Mucosa of rectum (tissue), 2 donors: ENCODE measurements at regions not wholly inside any gene's neighbourhood (a gene's known extent, or its start where the extent isn't known, plus 50 kb on each side); places are given as distances from the start of the nearest gene placed in this dataset.

Experiments
- H3K27ac ChIP-seq, 2 donors: one replicate each; pipeline ENCODE4 v1.7.0; 2013; ENCODE audit warnings: inconsistent platforms in 2 of 2, low read depth in 2 of 2, low read length in 2 of 2
- H3K27me3 ChIP-seq, 2 donors: one replicate each; pipeline ENCODE4 v1.7.0; 2013; ENCODE audit warnings: low read length in 2 of 2; ENCODE audit not compliant: control insufficient read depth in 2 of 2, insufficient read depth in 2 of 2
- H3K36me3 ChIP-seq, 2 donors: one replicate each; pipeline ENCODE4 v1.7.0; 2013; ENCODE audit warnings: low read length in 2 of 2; ENCODE audit not compliant: control insufficient read depth in 2 of 2, insufficient read depth in 2 of 2
- H3K4me1 ChIP-seq, 2 donors: one replicate each; pipeline ENCODE4 v1.7.0; 2013; ENCODE audit warnings: low read length in 2 of 2, mild to moderate bottlenecking in 1 of 2; ENCODE audit not compliant: control insufficient read depth in 2 of 2, insufficient read depth in 2 of 2
- H3K4me3 ChIP-seq, 2 donors: one replicate each; pipeline ENCODE4 v1.7.0; 2013; ENCODE audit warnings: low read length in 2 of 2
- H3K9ac ChIP-seq, 2 donors: one replicate each; pipeline ENCODE4 v1.7.0; 2013; ENCODE audit warnings: low read length in 2 of 2, low read depth in 1 of 2, mild to moderate bottlenecking in 1 of 2
- H3K9me3 ChIP-seq, 2 donors: one replicate each; pipeline ENCODE4 v1.7.0; 2013; ENCODE audit warnings: low read length in 2 of 2; ENCODE audit not compliant: control insufficient read depth in 2 of 2
- donor health status: healthy.
- donor health status: Normal muscosa, but diverticular disease.

GRCh38 chr4:134337574-134337973 lies 136.0 kb upstream of the PABPC4L start:
- Histone ChIP-seq H3K27ac (no peak overlapping the region), H3K27me3 (no peaks in the 10 kb centered on the region), H3K9me3 (no peaks in the 10 kb centered on the region), H3K36me3 (no peaks in the 10 kb centered on the region), H3K4me1 (no peaks in the 10 kb centered on the region), H3K9ac (no peak overlapping the region), H3K4me3 (no peak overlapping the region)

- Histone ChIP-seq H3K4me3 (no peak overlapping the region), H3K9me3 (no peaks in the 10 kb centered on the region), H3K9ac (no peak overlapping the region), H3K27ac (no peak overlapping the region), H3K36me3 (no peaks in the 10 kb centered on the region), H3K4me1 (no peaks in the 10 kb centered on the region), H3K27me3 (no peaks in the 10 kb centered on the region)
Observed at GRCh38 chr4:134328741-134329140, 127.2 kb upstream of the PABPC4L start.

- H3K36me3 ChIP-seq = no peaks in the 10 kb centered on the region
- H3K27ac ChIP-seq = no peak overlapping the region
Observed at GRCh38 chr4:134327274-134328122, 125.9 kb upstream of the PABPC4L start.

GRCh38 chr4:134326866-134327265 lies 125.3 kb upstream of the PABPC4L start:
- H3K27me3 ChIP-seq = no peaks in the 10 kb centered on the region
- H3K9ac ChIP-seq = no peak overlapping the region
- no peaks in the 10 kb centered on the region for H3K36me3 ChIP-seq
- no peaks in the 10 kb centered on the region for H3K4me1 ChIP-seq
- no peak overlapping the region for H3K27ac ChIP-seq
- H3K9me3 ChIP-seq = no peaks in the 10 kb centered on the region
- no peak overlapping the region for H3K4me3 ChIP-seq

More at GRCh38 chr4:134327274-134328122, 125.9 kb upstream of the PABPC4L start:
- H3K9me3 ChIP-seq = no peaks in the 10 kb centered on the region
- no peak overlapping the region for H3K4me3 ChIP-seq
- H3K27me3 ChIP-seq = no peaks in the 10 kb centered on the region
- H3K9ac ChIP-seq = no peak overlapping the region
- no peaks in the 10 kb centered on the region for H3K4me1 ChIP-seq

- no peaks in the 10 kb centered on the region for H3K4me1 ChIP-seq
- no peak overlapping the region for H3K4me3 ChIP-seq
- no peaks in the 10 kb centered on the region for H3K9me3 ChIP-seq
- H3K27me3 ChIP-seq = no peaks in the 10 kb centered on the region
- H3K9ac ChIP-seq = no peak overlapping the region
- H3K27ac ChIP-seq = no peak overlapping the region
- H3K36me3 ChIP-seq = no peaks in the 10 kb centered on the region
Observed at GRCh38 chr4:134324179-134324578, 122.6 kb upstream of the PABPC4L start.

- no peaks in the 10 kb centered on the region for H3K36me3 ChIP-seq
- H3K27me3 ChIP-seq = no peaks in the 10 kb centered on the region
- no peak overlapping the region for H3K9ac ChIP-seq
- no peaks in the 10 kb centered on the region for H3K4me1 ChIP-seq
- no peak overlapping the region for H3K4me3 ChIP-seq
- H3K9me3 ChIP-seq = no peaks in the 10 kb centered on the region
- H3K27ac ChIP-seq = no peak overlapping the region
Observed at GRCh38 chr4:134320048-134320447, 118.5 kb upstream of the PABPC4L start.

- no peak overlapping the region for H3K9ac ChIP-seq
- no peaks in the 10 kb centered on the region for H3K9me3 ChIP-seq
- no peak overlapping the region for H3K27ac ChIP-seq
- H3K36me3 ChIP-seq = no peaks in the 10 kb centered on the region
- no peaks in the 10 kb centered on the region for H3K27me3 ChIP-seq
- H3K4me1 ChIP-seq = no peaks in the 10 kb centered on the region
- H3K4me3 ChIP-seq = no peak overlapping the region
Observed at GRCh38 chr4:134313591-134313990, 112.0 kb upstream of the PABPC4L start.

GRCh38 chr4:134309715-134310114 lies 108.1 kb upstream of the PABPC4L start:
- no peaks in the 10 kb centered on the region for H3K4me1 ChIP-seq
- no peak overlapping the region for H3K27ac ChIP-seq
- H3K9me3 ChIP-seq = no peaks in the 10 kb centered on the region
- no peaks in the 10 kb centered on the region for H3K36me3 ChIP-seq
- no peak overlapping the region for H3K9ac ChIP-seq
- no peak overlapping the region for H3K4me3 ChIP-seq
- no peaks in the 10 kb centered on the region for H3K27me3 ChIP-seq

- Histone ChIP-seq H3K9ac (no peak overlapping the region), H3K36me3 (no peaks in the 10 kb centered on the region), H3K27me3 (no peaks in the 10 kb centered on the region), H3K27ac (no peak overlapping the region), H3K4me3 (no peak overlapping the region), H3K9me3 (no peaks in the 10 kb centered on the region), H3K4me1 (no peaks in the 10 kb centered on the region)
Observed at GRCh38 chr4:134308910-134309309, 107.3 kb upstream of the PABPC4L start.

- Histone ChIP-seq H3K9me3 (no peaks in the 10 kb centered on the region), H3K4me3 (no peak overlapping the region), H3K27ac (no peak overlapping the region), H3K4me1 (no peaks in the 10 kb centered on the region), H3K9ac (no peak overlapping the region), H3K36me3 (no peaks in the 10 kb centered on the region), H3K27me3 (no peaks in the 10 kb centered on the region)
Observed at GRCh38 chr4:134298313-134298712, 96.7 kb upstream of the PABPC4L start.
